ENCODE measurements at regions not wholly inside any gene's neighbourhood (a gene's known extent, or its start where the extent isn't known, plus 50 kb on each side); places are given as distances from the start of the nearest gene placed in this dataset.

- TF ChIP-seq CTCF (IDR thresholded peaks at IDR 0.05) = no peak
Measured at GRCh38 chr12:73307260-73307659, 1035.1 kb downstream of the TRHDE start.

- no peak for TF ChIP-seq CTCF (IDR thresholded peaks at IDR 0.05)
Measured at GRCh38 chr12:73308079-73308478, 1035.9 kb downstream of the TRHDE start.

GRCh38 chr12:73308747-73309146 is 1036.6 kb downstream of the TRHDE start:
- TF ChIP-seq CTCF (IDR thresholded peaks at IDR 0.05) = no peak

- no peak for TF ChIP-seq CTCF (IDR thresholded peaks at IDR 0.05)
Measured at GRCh38 chr12:73321319-73321718, 1049.1 kb downstream of the TRHDE start.

- TF ChIP-seq CTCF (IDR thresholded peaks at IDR 0.05) = no peak
Measured at GRCh38 chr12:73321776-73322175, 1049.6 kb downstream of the TRHDE start.

GRCh38 chr12:73330584-73331351 is 1058.6 kb downstream of the TRHDE start:
- no peak for TF ChIP-seq CTCF (IDR thresholded peaks at IDR 0.05)

GRCh38 chr12:73341559-73342247 is 1069.5 kb downstream of the TRHDE start:
- no peak for TF ChIP-seq CTCF (IDR thresholded peaks at IDR 0.05)
